T-cell (primary cell): ENCODE measurements at regions not wholly inside any gene's neighbourhood (a gene's known extent, or its start where the extent isn't known, plus 50 kb on each side); places are given as distances from the start of the nearest gene placed in this dataset.
"Not testable (repeated sequence)": the region's sequence is repeated elsewhere in the genome, so short reads cannot be mapped to it uniquely, and the experiment has no call there.

Source experiments
- ATAC-seq, 4 experiments: fragments of 200-7000 bp in 3 of 4; fragments of 150-1000 bp in 1 of 4; cut with Tn5 transposase; replicated peaks in 1 of 4; 1 replicate in 3 of 4; 2 replicates in 1 of 4; pipeline ENCODE4 v1.10.0; 2021; ENCODE audit warnings: moderate library complexity in 3 of 4, mild to moderate bottlenecking in 2 of 4, moderate number of reproducible peaks in 1 of 4
- CTCF ChIA-PET, 2 donors: fragments of 300-600 bp; sonication (Branson Sonifier 250); formaldehyde crosslinking; loops; one replicate each; lab custom pipeline; 2022; ENCODE audit warnings: antibody characterized with exemption in 2 of 2; lab: Charles Lee
- POLR2A ChIA-PET, 2 donors: fragments of 300-600 bp; sonication (Branson Sonifier 250); formaldehyde crosslinking; loops; one replicate each; lab custom pipeline; 2022; ENCODE audit warnings: antibody characterized with exemption in 2 of 2; lab: Charles Lee
- DNase-seq, 35 experiments: peaks; one replicate each; pipeline versions ENCODE4 v3.0.0 to v3.0.0-alpha.2; 2013 to 2023
- H3K27ac ChIP-seq: one replicate; pipeline ENCODE4 v1.5.1; 2013; ENCODE audit warnings: low read length
- H3K27me3 ChIP-seq, 2 experiments: replicated peaks in 1 of 2; 1 replicate in 1 of 2; 2 replicates in 1 of 2; pipeline versions ENCODE4 v1.6.1 to v1.7.0; 2013; ENCODE audit warnings: low read length in 1 of 2, mixed read lengths in 1 of 2; ENCODE audit not compliant: control insufficient read depth in 2 of 2, insufficient read depth in 2 of 2; ENCODE audit errors: extremely low read depth in 1 of 2
- H3K36me3 ChIP-seq, 2 donors: 1 replicate in 1 of 2; 2 replicates in 1 of 2; pipeline versions ENCODE4 v1.6.1 to v1.7.0; 2013; ENCODE audit warnings: low read length in 1 of 2; ENCODE audit not compliant: control insufficient read depth in 2 of 2, insufficient read depth in 1 of 2; ENCODE audit errors: extremely low read depth in 1 of 2
- H3K4me1 ChIP-seq, 2 experiments: 1 replicate in 1 of 2; 2 replicates in 1 of 2; pipeline versions ENCODE4 v1.6.1 to v1.7.0; 2013; ENCODE audit warnings: low read length in 2 of 2, mixed read lengths in 1 of 2; ENCODE audit not compliant: insufficient read depth in 2 of 2, control insufficient read depth in 1 of 2; ENCODE audit errors: extremely low read depth in 1 of 2
- H3K4me3 ChIP-seq, 2 donors: 1 replicate in 1 of 2; 2 replicates in 1 of 2; pipeline versions ENCODE4 v1.5.1 to v1.7.0; 2013; ENCODE audit warnings: mild to moderate bottlenecking in 2 of 2, low read length in 1 of 2, moderate library complexity in 1 of 2; ENCODE audit not compliant: control insufficient read depth in 1 of 2; ENCODE audit errors: extremely low read depth in 1 of 2
- H3K9me3 ChIP-seq: 2 replicates; pipeline ENCODE4 v1.7.0; 2013
- H3K27ac Mint-ChIP-seq, 2 donors: one replicate each; pipeline ENCODE4 v1.8.0; 2020 to 2021; ENCODE audit warnings: mild to moderate bottlenecking in 2 of 2, mixed read lengths in 2 of 2
- H3K27me3 Mint-ChIP-seq, 2 donors: one replicate each; pipeline ENCODE4 v1.8.0; 2021 to 2022; ENCODE audit warnings: mixed read lengths in 2 of 2
- H3K36me3 Mint-ChIP-seq: one replicate; pipeline ENCODE4 v1.8.0; 2021; ENCODE audit warnings: mixed read lengths
- H3K4me1 Mint-ChIP-seq, 3 donors: one replicate each; pipeline ENCODE4 v1.8.0; 2020 to 2022; ENCODE audit warnings: mixed read lengths in 3 of 3, mild to moderate bottlenecking in 1 of 3
- H3K4me3 Mint-ChIP-seq, 3 donors: one replicate each; pipeline ENCODE4 v1.8.0; 2020 to 2022; ENCODE audit warnings: mild to moderate bottlenecking in 3 of 3, mixed read lengths in 3 of 3, moderate library complexity in 3 of 3
- H3K9me3 Mint-ChIP-seq, 3 donors: one replicate each; pipeline ENCODE4 v1.8.0; 2020 to 2022; ENCODE audit warnings: mixed read lengths in 3 of 3
- WGBS: methylation state at CpG from one replicate; pipeline ENCODE4 v1.1.5; 2013; ENCODE audit warnings: missing lambda C conversion rate; ENCODE audit not compliant: insufficient coverage; 5-methylcytosine and 5-hydroxymethylcytosine counted together

GRCh38 chrX:94914235-94914634, 1240.2 kb downstream of the FAM133A start:
- Histone ChIP-seq H3K27me3 (no peaks in the 10 kb centered on the region), H3K27ac (no peak overlapping the region), H3K4me1 (no peaks in the 10 kb centered on the region), H3K36me3 (no peaks in the 10 kb centered on the region), H3K4me3 (no peak overlapping the region), H3K9me3 (no peaks in the 10 kb centered on the region)
- no peak overlapping the region for H3K4me3 Mint-ChIP-seq
- WGBS, result no CpG with 5 or more reads among the region's 1 CpG
- H3K27ac Mint-ChIP-seq, result no peak overlapping the region
- no peak for DNase-seq
- H3K27me3 Mint-ChIP-seq, result no peaks in the 10 kb centered on the region
- ChIA-PET POLR2A (no interaction called here), CTCF (no interaction called here)
- no peaks in the 10 kb centered on the region for H3K36me3 Mint-ChIP-seq
- no peaks in the 10 kb centered on the region for H3K4me1 Mint-ChIP-seq
- H3K9me3 Mint-ChIP-seq, result peaks cover 0 to 7% (median 0%) of the 10 kb centered on the region in 3 donors
- no peak for ATAC-seq

GRCh38 chrX:94932278-94932965, 1258.4 kb downstream of the FAM133A start:
- no peak for ATAC-seq
- Mint-ChIP-seq H3K27me3 (no peaks in the 10 kb centered on the region), H3K36me3 (no peaks in the 10 kb centered on the region), H3K4me3 (no peak overlapping the region), H3K9me3 (no peaks in the 10 kb centered on the region), H3K27ac (no peak overlapping the region), H3K4me1 (no peaks in the 10 kb centered on the region)
- no CpG with 5 or more reads among the region's 3 CpGs for WGBS
- DNase-seq, result no peak
- CTCF ChIA-PET, result no interaction called here
- Histone ChIP-seq H3K36me3 (no peaks in the 10 kb centered on the region), H3K27me3 (no peaks in the 10 kb centered on the region), H3K9me3 (no peaks in the 10 kb centered on the region), H3K4me3 (no peak overlapping the region), H3K4me1 (no peaks in the 10 kb centered on the region), H3K27ac (no peak overlapping the region)
- POLR2A ChIA-PET, result no interaction called here

- ChIA-PET CTCF (no interaction called here), POLR2A (no interaction called here)
- H3K4me1 ChIP-seq, result no peaks in the 10 kb centered on the region
- no peaks in the 10 kb centered on the region for H3K4me1 Mint-ChIP-seq
- H3K36me3 Mint-ChIP-seq, result no peaks in the 10 kb centered on the region
- ATAC-seq (no peak), DNase-seq (no peak)
- WGBS, result no CpG with 5 or more reads among the region's 1 CpG
- no peaks in the 10 kb centered on the region for H3K9me3 ChIP-seq
- H3K27ac ChIP-seq, result no peak overlapping the region
- H3K4me3 ChIP-seq, result no peak overlapping the region
- H3K27ac Mint-ChIP-seq, result no peak overlapping the region
- H3K27me3 Mint-ChIP-seq, result no peaks in the 10 kb centered on the region
- H3K4me3 Mint-ChIP-seq, result no peak overlapping the region
- no peaks in the 10 kb centered on the region for H3K9me3 Mint-ChIP-seq
- H3K27me3 ChIP-seq, result no peaks in the 10 kb centered on the region
- no peaks in the 10 kb centered on the region for H3K36me3 ChIP-seq
These were observed 1262.7 kb downstream of the FAM133A start for GRCh38 chrX:94936722-94937121.

- ATAC-seq, result no peak
- no peaks in the 10 kb centered on the region for H3K9me3 ChIP-seq
- no peaks in the 10 kb centered on the region for H3K27me3 ChIP-seq
- no peaks in the 10 kb centered on the region for H3K4me1 Mint-ChIP-seq
- no peak overlapping the region for H3K4me3 Mint-ChIP-seq
- no peak for DNase-seq
- H3K36me3 ChIP-seq, result no peaks in the 10 kb centered on the region
- no peaks in the 10 kb centered on the region for H3K27me3 Mint-ChIP-seq
- CTCF ChIA-PET, result no interaction called here
- no peaks in the 10 kb centered on the region for H3K4me1 ChIP-seq
- H3K27ac ChIP-seq, result no peak overlapping the region
- no peak overlapping the region for H3K4me3 ChIP-seq
- no CpG with 5 or more reads among the region's 2 CpGs for WGBS
- H3K27ac Mint-ChIP-seq, result no peak overlapping the region
- POLR2A ChIA-PET, result no interaction called here
- no peaks in the 10 kb centered on the region for H3K9me3 Mint-ChIP-seq
- H3K36me3 Mint-ChIP-seq, result no peaks in the 10 kb centered on the region
These were observed 1263.5 kb downstream of the FAM133A start for GRCh38 chrX:94937491-94937890.

- DNase-seq (no peak), ATAC-seq (no peak)
- H3K36me3 Mint-ChIP-seq, result no peaks in the 10 kb centered on the region
- no CpG with 5 or more reads among the region's 2 CpGs for WGBS
- Histone ChIP-seq H3K36me3 (no peaks in the 10 kb centered on the region), H3K27ac (no peak overlapping the region), H3K4me3 (no peak overlapping the region), H3K9me3 (no peaks in the 10 kb centered on the region), H3K27me3 (no peaks in the 10 kb centered on the region), H3K4me1 (no peaks in the 10 kb centered on the region)
- peaks cover 0 to 4% (median 3%) of the 10 kb centered on the region in 3 donors for H3K9me3 Mint-ChIP-seq
- peaks cover 0 to 10% of the 10 kb centered on the region in 2 donors for H3K27me3 Mint-ChIP-seq
- H3K4me1 Mint-ChIP-seq, result no peaks in the 10 kb centered on the region
- no peak overlapping the region for H3K27ac Mint-ChIP-seq
- POLR2A ChIA-PET, result no interaction called here
- CTCF ChIA-PET, result no interaction called here
- H3K4me3 Mint-ChIP-seq, result no peak overlapping the region
These were observed 1268.6 kb downstream of the FAM133A start for GRCh38 chrX:94942603-94943002.

- CTCF ChIA-PET, DNase-seq, POLR2A ChIA-PET, H3K4me1 Mint-ChIP-seq, H3K9me3 Mint-ChIP-seq, H3K27me3 ChIP-seq, H3K9me3 ChIP-seq, H3K36me3 ChIP-seq, H3K4me1 ChIP-seq, ATAC-seq, H3K4me3 ChIP-seq, H3K4me3 Mint-ChIP-seq, H3K36me3 Mint-ChIP-seq, H3K27ac ChIP-seq, H3K27ac Mint-ChIP-seq: not testable (repeated sequence)
- WGBS, result no CpG with 5 or more reads among the region's 3 CpGs
- peaks cover 0 to 10% of the 10 kb centered on the region in 2 donors for H3K27me3 Mint-ChIP-seq
These were observed 1272.1 kb downstream of the FAM133A start for GRCh38 chrX:94946137-94946536.

- WGBS, result no CpG with 5 or more reads among the region's 2 CpGs
- no peaks in the 10 kb centered on the region for H3K36me3 ChIP-seq
- Mint-ChIP-seq H3K4me1 (no peaks in the 10 kb centered on the region), H3K9me3 (no peaks in the 10 kb centered on the region), H3K4me3 (no peak overlapping the region), H3K27ac (no peak overlapping the region), H3K27me3 (no peaks in the 10 kb centered on the region), H3K36me3 (no peaks in the 10 kb centered on the region)
- no peaks in the 10 kb centered on the region for H3K9me3 ChIP-seq
- ChIA-PET POLR2A (no interaction called here), CTCF (no interaction called here)
- H3K27me3 ChIP-seq, result no peaks in the 10 kb centered on the region
- no peaks in the 10 kb centered on the region for H3K4me1 ChIP-seq
- no peak overlapping the region for H3K27ac ChIP-seq
- ATAC-seq, result no peak
- no peak for DNase-seq
- no peak overlapping the region for H3K4me3 ChIP-seq
These were observed 1287.7 kb downstream of the FAM133A start for GRCh38 chrX:94961730-94962129.
